PC-9 (cell line): ENCODE measurements at regions not wholly inside any gene's neighbourhood (a gene's known extent, or its start where the extent isn't known, plus 50 kb on each side); places are given as distances from the start of the nearest gene placed in this dataset.

Experiments used
- CTCF ChIP-seq: fragments of 200-600 bp; sonication (generic); conservative IDR thresholded peaks from 2 replicates; pipeline ENCODE4 v1.6.1; 2017; ENCODE audit warnings: mixed run types, antibody characterized with exemption, mild to moderate bottlenecking, moderate library complexity
- EZH2 ChIP-seq: fragments of 200-600 bp; sonication (generic); IDR thresholded peaks from 2 replicates; pipeline ENCODE4 v1.8.0; 2017; ENCODE audit warnings: antibody characterized with exemption, low read depth

GRCh38 chr19:31671411-31672035 is 322.3 kb upstream of the TSHZ3 start:
- no peak for TF ChIP-seq CTCF
- no peak for TF ChIP-seq EZH2
